HCT116 (cell line): ENCODE measurements at regions not wholly inside any gene's neighbourhood (a gene's known extent, or its start where the extent isn't known, plus 50 kb on each side); places are given as distances from the start of the nearest gene placed in this dataset.

Source experiments
- ATAC-seq: fragments of 200-7000 bp; cut with Tn5 transposase; 2 replicates; pipeline ENCODE4 v1.9.1; 2020; ENCODE audit warnings: mild to moderate bottlenecking, moderate library complexity
- BruUV-seq: library from RNA; stranded (reverse); fragments of 400-500 nt; replicated peaks from 2 replicates; lab custom pipeline; 2021; lab: Mats Ljungman, UMichigan
- CTCF ChIA-PET: fragments of 300-600 bp; sonication (Branson Sonifier 250); formaldehyde crosslinking; loops from one replicate; lab custom pipeline; 2021; ENCODE audit warnings: antibody characterized with exemption; lab: Charles Lee
- POLR2A ChIA-PET: fragments of 300-600, 350-600 bp; sonication (Branson Sonifier 250); formaldehyde crosslinking; loops from one replicate; lab custom pipeline; 2021; ENCODE audit warnings: antibody characterized with exemption; lab: Charles Lee
- RAD21 ChIA-PET, 2 experiments: fragments of 300-600 bp; sonication (Branson Sonifier 250); formaldehyde crosslinking; loops; one replicate each; lab custom pipeline; 2023; ENCODE audit warnings: low total read pairs in 2 of 2; ENCODE audit not compliant: uncharacterized antibody in 2 of 2, unreplicated experiment in 2 of 2, low non-redundant PET in 1 of 2; lab: Charles Lee
- DNase-seq: peaks from one replicate; pipeline ENCODE4 v3.0.0-alpha.2; 2010; ENCODE audit warnings: low read depth, low spot score
- H2AFZ ChIP-seq: fragments of 200-600 bp; shearing (Covaris generic), sonication (generic); 2 replicates; pipeline ENCODE4 v1.6.1; 2017; ENCODE audit warnings: low read depth, mixed run types, mixed read lengths, antibody characterized with exemption, low read length; ENCODE audit not compliant: poor library complexity, severe bottlenecking
- H3K27ac ChIP-seq: 2 replicates; pipeline ENCODE4 v1.5.1; 2012; ENCODE audit warnings: low read depth, low read length
- H3K27me3 ChIP-seq: fragments of 200-600 bp; sonication (generic); 2 replicates; pipeline ENCODE4 v1.6.1; 2016; ENCODE audit warnings: mixed run types, low read length, mixed read lengths; ENCODE audit not compliant: insufficient read depth
- H3K36me3 ChIP-seq, 2 experiments: fragments of 200-500 bp in 1 of 2; fragments of 200-600 bp in 1 of 2; sonication (Bioruptor generic) in 1 of 2; sonication (generic) in 1 of 2; 2 replicates each; pipeline versions ENCODE4 v1.5.1 to v1.6.1; 2014 to 2016; ENCODE audit warnings: low read length in 2 of 2, inconsistent platforms in 1 of 2, mixed read lengths in 1 of 2, mixed run types in 1 of 2; ENCODE audit not compliant: insufficient read depth in 2 of 2, control insufficient read depth in 1 of 2
- H3K4me1 ChIP-seq, 2 experiments: fragments of 200-600 bp in 1 of 2; sonication (generic) in 1 of 2; 2 replicates each; pipeline versions ENCODE4 v1.5.1 to v1.6.1; 2012 to 2017; ENCODE audit warnings: low read length in 2 of 2, inconsistent platforms in 1 of 2, mild to moderate bottlenecking in 1 of 2, mixed read lengths in 1 of 2, mixed run types in 1 of 2, moderate library complexity in 1 of 2; ENCODE audit not compliant: insufficient read depth in 2 of 2, control insufficient read depth in 1 of 2
- H3K4me2 ChIP-seq: fragments of 200-600 bp; sonication (generic); 2 replicates; pipeline ENCODE4 v1.6.1; 2017; ENCODE audit warnings: mixed run types, low read length, mixed read lengths
- H3K4me3 ChIP-seq, 2 experiments: fragments of 200-600 bp in 1 of 2; sonication (generic) in 1 of 2; replicated peaks in 1 of 2; 2 replicates each; pipeline ENCODE4 v1.5.1; 2011 to 2016; ENCODE audit warnings: low read length in 2 of 2, control low read depth in 1 of 2, low read depth in 1 of 2, mild to moderate bottlenecking in 1 of 2, mixed read lengths in 1 of 2, mixed run types in 1 of 2
- H3K79me2 ChIP-seq: fragments of 200-600 bp; sonication (generic); 2 replicates; pipeline ENCODE4 v1.6.1; 2017; ENCODE audit warnings: mild to moderate bottlenecking, mixed run types, low read length, moderate library complexity, mixed read lengths; ENCODE audit not compliant: insufficient read depth
- H3K9ac ChIP-seq: fragments of 200-600 bp; sonication (generic); 2 replicates; pipeline ENCODE4 v1.6.1; 2016; ENCODE audit warnings: low read length, mixed read lengths
- H3K9me2 ChIP-seq: fragments of 200-600 bp; sonication (generic), shearing (Covaris generic); 2 replicates; pipeline ENCODE4 v1.6.1; 2017; ENCODE audit warnings: mixed run types, mild to moderate bottlenecking, moderate library complexity; ENCODE audit not compliant: insufficient read depth
- H3K9me3 ChIP-seq, 2 experiments: fragments of 200-500 bp in 1 of 2; fragments of 200-600 bp in 1 of 2; sonication (Bioruptor generic) in 1 of 2; sonication (generic) in 1 of 2; 2 replicates each; pipeline ENCODE4 v1.6.1; 2014 to 2017; ENCODE audit warnings: low read length in 2 of 2, mixed read lengths in 2 of 2, inconsistent platforms in 1 of 2, low read depth in 1 of 2, mild to moderate bottlenecking in 1 of 2, mixed run types in 1 of 2, moderate library complexity in 1 of 2; ENCODE audit not compliant: control insufficient read depth in 1 of 2, insufficient read depth in 1 of 2
- H4K20me1 ChIP-seq: fragments of 200-600 bp; sonication (generic), shearing (Covaris generic); 2 replicates; pipeline ENCODE4 v1.6.1; 2017; ENCODE audit warnings: mixed run types, mild to moderate bottlenecking, moderate library complexity; ENCODE audit not compliant: insufficient read depth
- ATF3 ChIP-seq: IDR thresholded peaks from 2 replicates; pipeline ENCODE4 v1.6.1; 2012
- CBX3 ChIP-seq: IDR thresholded peaks from 2 replicates; pipeline ENCODE4 v1.6.1; 2012; ENCODE audit warnings: low read depth
- CEBPB ChIP-seq: IDR thresholded peaks from 2 replicates; pipeline ENCODE4 v1.6.1; 2012; ENCODE audit warnings: low read depth
- EZH2 ChIP-seq: fragments of 200-600 bp; sonication (generic); IDR thresholded peaks from 2 replicates; pipeline ENCODE4 v1.6.1; 2017; ENCODE audit warnings: antibody characterized with exemption, mixed run types
- EZH2phosphoT487 ChIP-seq: fragments of 200-600 bp; IDR thresholded peaks from 2 replicates; pipeline ENCODE4 v1.6.1; 2018; ENCODE audit warnings: antibody characterized with exemption, borderline replicate concordance
- JUND ChIP-seq: IDR thresholded peaks from 2 replicates; pipeline ENCODE4 v1.6.1; 2012
- MAX ChIP-seq: IDR thresholded peaks from 2 replicates; pipeline ENCODE4 v1.6.1; 2012
- POLR2A ChIP-seq: IDR thresholded peaks from 2 replicates; pipeline ENCODE4 v1.7.0; 2011; ENCODE audit warnings: borderline replicate concordance; ENCODE audit not compliant: insufficient read depth, insufficient read length; ENCODE audit errors: extremely low read depth
- RAD21 ChIP-seq: IDR thresholded peaks from 2 replicates; pipeline ENCODE4 v1.6.1; 2012; ENCODE audit warnings: low read depth, mild to moderate bottlenecking
- REST ChIP-seq: IDR thresholded peaks from 2 replicates; pipeline ENCODE4 v1.6.1; 2012; ENCODE audit warnings: low read depth
- SIN3A ChIP-seq: IDR thresholded peaks from 2 replicates; pipeline ENCODE4 v1.6.1; 2012; ENCODE audit warnings: low read depth
- SP1 ChIP-seq: IDR thresholded peaks from 2 replicates; pipeline ENCODE4 v1.6.1; 2012; ENCODE audit warnings: low read depth
- SRF ChIP-seq: IDR thresholded peaks from 2 replicates; pipeline ENCODE4 v1.6.1; 2012; ENCODE audit warnings: low read depth
- TCF7L2 ChIP-seq: IDR thresholded peaks from 2 replicates; pipeline ENCODE4 v1.7.0; 2011; ENCODE audit warnings: borderline replicate concordance, inconsistent platforms; ENCODE audit not compliant: insufficient read depth, insufficient read length; ENCODE audit errors: extremely low read depth
- YY1 ChIP-seq: IDR thresholded peaks from 2 replicates; pipeline ENCODE4 v1.6.1; 2011; ENCODE audit warnings: low read length, low read depth, moderate library complexity, mild to moderate bottlenecking; ENCODE audit not compliant: insufficient replicate concordance; ENCODE audit errors: extremely low read depth
- ZBTB33 ChIP-seq: IDR thresholded peaks from 2 replicates; pipeline ENCODE4 v1.6.1; 2011; ENCODE audit warnings: mild to moderate bottlenecking, low read length, moderate library complexity; ENCODE audit not compliant: insufficient replicate concordance; ENCODE audit errors: extremely low read depth
- ZFX ChIP-seq: fragments of 450-650 bp; IDR thresholded peaks from 2 replicates; pipeline ENCODE4 v1.6.1; 2017
- intact Hi-C: fragments of 100-400 bp; cut with micrococcal nuclease; formaldehyde crosslinking; loops from 2 replicates; pipeline ENCODE4 v1.10.0; 2022

- Histone ChIP-seq H3K9me3 (no peaks in the 10 kb centered on the region), H3K4me3 (no peak overlapping the region), H3K9me2 (no peaks in the 10 kb centered on the region), H3K27me3 (no peaks in the 10 kb centered on the region), H3K4me1 (no peaks in the 10 kb centered on the region), H4K20me1 (no peaks in the 10 kb centered on the region), H3K4me2 (no peak overlapping the region), H3K27ac (no peak overlapping the region), H3K9ac (no peak overlapping the region), H3K79me2 (no peaks in the 10 kb centered on the region), H2AFZ (no peak overlapping the region), H3K36me3 (no peaks in the 10 kb centered on the region)
- ChIA-PET RAD21 (no interaction called here), POLR2A (interaction anchor here (1.5 kb wide), 1 partner anchor 138 kb away, joined by 5 read pairs; the partner anchor contains the start of gene BTG1), CTCF (no interaction called here)
- DNase-seq = no peak
- no TSS peak for BruUV-seq
- intact Hi-C loops = loop anchor here (2.0 kb wide), 1 partner anchor 562 kb away; no protein-coding TSS in a partner anchor
- ATAC-seq = no peak
- TF ChIP-seq ATF3 = no peak
- no peak for TF ChIP-seq ZBTB33
- no peak for TF ChIP-seq SP1
- TF ChIP-seq TCF7L2 = no peak
- TF ChIP-seq EZH2phosphoT487 = no peak
- no peak for TF ChIP-seq JUND
- no peak for TF ChIP-seq MAX
- TF ChIP-seq SRF = no peak
- no peak for TF ChIP-seq POLR2A
- TF ChIP-seq EZH2 = no peak
- TF ChIP-seq CBX3 = no peak
- no peak for TF ChIP-seq REST
- no peak for TF ChIP-seq RAD21
- no peak for TF ChIP-seq SIN3A
- no peak for TF ChIP-seq CEBPB
- no peak for TF ChIP-seq ZFX
- TF ChIP-seq YY1 = no peak
- TF ChIP-seq, all 23 proteins: peak for 0
These were observed 137.3 kb downstream of the BTG1 start for GRCh38 chr12:92008345-92008744.
